GM12865 (cell line): ENCODE measurements at regions not wholly inside any gene's neighbourhood (a gene's known extent, or its start where the extent isn't known, plus 50 kb on each side); places are given as distances from the start of the nearest gene placed in this dataset.
"Not testable (repeated sequence)": the region's sequence is repeated elsewhere in the genome, so short reads cannot be mapped to it uniquely, and the experiment has no call there.

Experiments used
- DNase-seq: peaks from one replicate; pipeline ENCODE4 v3.0.0; 2010; ENCODE audit warnings: low read depth
- H3K4me3 ChIP-seq: 2 replicates; pipeline ENCODE4 v1.5.1; 2011; ENCODE audit warnings: mild to moderate bottlenecking, low read depth, low read length, control low read depth
- TF ChIP-seq, protein P1 (sequence below): IDR thresholded peaks from 2 replicates; pipeline ENCODE4 v1.5.1; 2011; ENCODE audit warnings: low read length, control low read depth, low read depth, inconsistent platforms; ENCODE audit not compliant: insufficient read depth; ENCODE audit errors: missing control alignments

DNA sequence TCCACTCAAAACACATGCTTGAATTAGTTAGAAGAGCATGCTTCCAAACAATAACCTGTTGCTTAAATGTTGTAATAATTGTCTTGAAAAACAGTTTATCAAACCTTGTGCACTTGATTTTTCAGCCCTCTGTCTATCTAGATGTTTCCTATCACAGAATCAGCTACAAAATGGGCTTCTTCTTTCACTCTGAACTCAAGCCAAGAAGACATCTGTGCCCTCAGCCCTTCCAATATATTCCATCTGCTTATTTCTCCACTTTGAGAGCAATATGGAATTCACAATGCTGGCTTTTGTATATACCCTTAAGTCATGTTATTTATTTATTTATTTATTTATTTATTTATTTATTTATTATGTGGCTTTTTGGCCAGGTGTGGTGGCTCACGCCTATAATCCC is 234.2 kb downstream of the TOX3 start:
- H3K4me3 ChIP-seq = no peak overlapping the region
- TF ChIP-seq, protein P1, sequence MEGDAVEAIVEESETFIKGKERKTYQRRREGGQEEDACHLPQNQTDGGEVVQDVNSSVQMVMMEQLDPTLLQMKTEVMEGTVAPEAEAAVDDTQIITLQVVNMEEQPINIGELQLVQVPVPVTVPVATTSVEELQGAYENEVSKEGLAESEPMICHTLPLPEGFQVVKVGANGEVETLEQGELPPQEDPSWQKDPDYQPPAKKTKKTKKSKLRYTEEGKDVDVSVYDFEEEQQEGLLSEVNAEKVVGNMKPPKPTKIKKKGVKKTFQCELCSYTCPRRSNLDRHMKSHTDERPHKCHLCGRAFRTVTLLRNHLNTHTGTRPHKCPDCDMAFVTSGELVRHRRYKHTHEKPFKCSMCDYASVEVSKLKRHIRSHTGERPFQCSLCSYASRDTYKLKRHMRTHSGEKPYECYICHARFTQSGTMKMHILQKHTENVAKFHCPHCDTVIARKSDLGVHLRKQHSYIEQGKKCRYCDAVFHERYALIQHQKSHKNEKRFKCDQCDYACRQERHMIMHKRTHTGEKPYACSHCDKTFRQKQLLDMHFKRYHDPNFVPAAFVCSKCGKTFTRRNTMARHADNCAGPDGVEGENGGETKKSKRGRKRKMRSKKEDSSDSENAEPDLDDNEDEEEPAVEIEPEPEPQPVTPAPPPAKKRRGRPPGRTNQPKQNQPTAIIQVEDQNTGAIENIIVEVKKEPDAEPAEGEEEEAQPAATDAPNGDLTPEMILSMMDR = no peak
- DNase-seq = no peak

DNA sequence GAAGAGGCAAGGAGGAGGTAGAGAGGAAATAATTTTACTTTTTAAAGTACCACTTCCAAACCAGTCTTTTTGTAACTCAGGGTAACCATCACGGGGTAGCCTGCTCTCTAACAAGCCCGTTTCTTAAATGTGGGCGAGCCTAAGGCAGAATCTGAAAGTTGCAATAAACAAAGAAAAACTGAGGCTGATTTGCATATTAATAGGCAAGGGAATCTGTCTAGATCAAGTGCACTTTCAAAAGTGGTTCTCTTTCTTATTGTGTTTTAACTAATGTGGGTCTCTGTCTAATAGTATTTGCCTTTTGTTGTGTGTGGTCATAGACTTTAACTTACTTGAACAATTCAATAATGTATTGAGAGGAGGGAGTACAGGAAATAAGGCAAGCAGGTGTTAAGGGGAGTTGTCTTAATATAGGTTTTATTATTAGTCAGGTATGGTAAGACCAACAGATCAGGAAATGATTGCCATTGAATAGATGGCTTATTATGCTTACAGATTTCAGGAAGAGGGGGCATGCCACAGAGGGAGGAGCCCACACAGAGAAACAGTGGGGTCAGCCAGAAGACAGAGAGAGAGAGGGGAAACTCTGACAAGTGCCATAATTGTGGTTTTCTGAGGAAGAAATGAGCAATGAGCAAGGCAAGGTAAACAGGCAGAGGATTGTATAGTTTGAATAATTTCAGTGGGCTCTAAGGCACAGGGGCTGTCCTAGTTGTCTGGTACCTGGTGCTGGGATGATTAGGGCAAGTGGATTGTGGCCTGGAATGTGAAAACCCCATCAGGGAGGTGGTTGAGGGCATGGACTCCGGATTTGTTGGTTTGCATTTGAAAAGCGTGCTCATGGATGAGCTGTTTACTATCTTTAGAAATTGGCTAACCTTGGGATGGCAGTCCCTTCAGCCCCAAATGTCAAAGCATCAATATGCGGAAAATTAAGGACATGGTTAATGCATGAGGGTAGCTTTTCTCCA is 237.2 kb downstream of the TOX3 start:
- TF ChIP-seq, protein P1 = no peak
- no peak overlapping the region for H3K4me3 ChIP-seq
- DNase-seq = no peak

DNA sequence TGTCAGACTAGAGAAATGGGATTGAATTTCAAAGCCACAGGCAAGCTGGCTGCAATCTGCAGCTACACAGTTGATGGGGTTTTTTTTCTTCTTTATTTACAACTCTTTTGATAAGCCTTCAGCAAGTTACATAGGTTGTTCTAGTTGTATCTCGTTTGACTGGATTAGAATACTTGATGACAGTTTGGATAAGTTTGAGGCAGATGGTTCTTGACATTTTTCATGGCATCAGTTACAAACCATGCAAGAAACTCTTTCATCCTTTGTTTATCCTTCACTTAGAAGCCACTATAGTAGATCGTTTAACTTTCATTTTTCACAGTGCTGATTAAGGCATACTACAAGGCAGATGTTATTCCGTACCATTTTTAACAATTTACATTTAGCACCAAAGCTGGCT is 238.9 kb downstream of the TOX3 start:
- TF ChIP-seq, protein P1 = no peak
- no peak for DNase-seq
- H3K4me3 ChIP-seq = no peak overlapping the region

DNA sequence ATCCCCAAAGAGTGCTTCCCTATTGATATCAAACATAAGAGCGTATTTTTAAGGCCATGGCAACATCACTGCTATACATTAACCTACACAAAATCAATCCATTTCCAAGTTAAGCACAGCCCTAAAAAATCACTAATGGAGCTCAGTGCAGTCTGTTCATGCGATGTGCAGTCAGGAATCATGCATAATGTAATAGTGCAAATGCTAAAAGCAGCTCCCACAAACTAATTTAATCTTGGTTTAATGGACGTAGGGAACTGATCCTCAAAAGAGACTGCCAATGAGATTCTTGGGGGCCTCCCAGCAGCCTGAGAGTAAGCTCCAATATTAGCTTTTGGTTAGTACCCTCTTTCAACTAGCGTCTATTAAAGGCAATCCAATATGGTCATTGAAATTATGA is 245.9 kb downstream of the TOX3 start:
- no peak overlapping the region for H3K4me3 ChIP-seq
- DNase-seq = no peak
- TF ChIP-seq, protein P1 = no peak

DNA sequence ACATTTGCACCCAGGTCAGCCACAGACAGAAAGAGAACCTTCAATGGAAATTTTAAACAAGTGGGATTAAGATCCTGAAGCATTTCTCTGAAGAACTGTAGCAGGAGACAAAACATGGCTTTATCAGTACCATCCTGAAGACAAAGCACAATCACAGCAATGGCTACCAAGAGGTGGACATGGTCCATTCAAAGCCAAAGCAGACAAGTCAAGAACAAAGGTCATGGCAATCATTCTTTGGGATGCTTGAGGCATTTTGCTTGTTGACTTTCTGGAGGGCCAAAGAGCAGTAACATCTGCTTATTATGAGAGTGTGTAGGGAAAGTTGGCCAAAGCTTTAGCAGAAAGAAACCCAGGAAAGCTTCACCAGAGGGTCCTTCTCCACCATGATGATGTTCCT is 248.2 kb downstream of the TOX3 start:
- DNase-seq = no peak

DNA sequence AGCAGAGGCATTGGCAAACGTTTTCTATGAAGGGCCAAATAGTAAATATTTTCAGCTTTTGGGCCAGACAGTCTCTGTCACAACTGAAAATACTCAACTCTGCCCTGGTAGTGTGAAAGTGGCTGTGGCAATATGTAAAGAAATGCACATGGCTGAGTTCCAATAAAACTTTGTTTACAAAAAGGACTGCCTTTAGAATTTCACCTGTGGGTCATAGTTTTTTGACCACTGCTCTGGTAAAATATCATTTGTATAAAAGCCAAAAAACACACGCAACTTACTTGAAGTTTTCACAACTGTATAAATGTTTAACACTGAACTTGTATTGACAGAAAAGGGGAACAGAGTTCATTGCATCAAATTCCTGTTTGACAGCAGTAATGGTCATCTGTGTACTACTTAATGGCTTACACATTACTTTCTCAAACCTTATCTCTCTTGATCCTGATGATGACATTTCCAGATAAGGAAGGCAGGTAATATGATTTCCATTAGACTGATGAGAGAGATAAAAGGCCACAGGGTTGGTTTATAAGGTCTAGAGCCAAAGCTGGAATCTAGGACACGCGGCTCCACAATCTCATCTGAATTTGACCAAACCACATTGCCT is 250.1 kb downstream of the TOX3 start:
- not testable (repeated sequence) for DNase-seq, H3K4me3 ChIP-seq

More for the DNA sequence above, 248.2 kb downstream of the TOX3 start:
- TF ChIP-seq, protein P1 = no peak
- H3K4me3 ChIP-seq = no peak overlapping the region

DNA sequence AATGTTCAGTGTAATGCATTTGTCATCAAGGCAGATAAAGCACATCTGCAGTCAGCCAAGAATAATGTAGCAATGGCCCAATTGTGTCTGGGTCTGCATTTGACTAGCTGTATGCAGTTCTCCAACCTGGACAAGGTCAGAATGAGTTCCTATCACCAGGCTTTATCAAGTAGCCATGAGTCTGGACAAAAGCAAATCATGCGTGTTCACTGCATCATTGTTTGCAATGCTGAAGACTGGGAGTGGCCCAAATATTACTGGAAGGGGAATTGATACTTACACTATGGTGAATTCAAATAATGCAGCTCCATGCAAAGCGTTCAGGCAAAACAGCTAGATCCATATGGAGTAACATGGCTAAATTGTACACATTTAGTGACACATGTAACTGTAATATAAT is 250.9 kb downstream of the TOX3 start:
- DNase-seq = no peak
- TF ChIP-seq, protein P1 = no peak
- H3K4me3 ChIP-seq = no peak overlapping the region
